Parathyroid adenoma (tissue), 2 donors: ENCODE measurements at regions not wholly inside any gene's neighbourhood (a gene's known extent, or its start where the extent isn't known, plus 50 kb on each side); places are given as distances from the start of the nearest gene placed in this dataset.

ENCODE experiments used
- H2AFZ ChIP-seq: fragments of 300-600 bp; sonication (generic); one replicate; pipeline ENCODE4 v1.7.0; 2017; ENCODE audit warnings: antibody characterized with exemption, mild to moderate bottlenecking
- H3K27ac ChIP-seq: fragments of 300-600 bp; sonication (generic); one replicate; pipeline ENCODE4 v1.7.0; 2017
- H3K27me3 ChIP-seq: fragments of 300-600 bp; sonication (generic); one replicate; pipeline ENCODE4 v1.7.0; 2017; ENCODE audit warnings: low read length; ENCODE audit not compliant: control insufficient read depth, insufficient read depth
- H3K36me3 ChIP-seq: fragments of 300-600 bp; sonication (generic); one replicate; pipeline ENCODE4 v1.7.0; 2017; ENCODE audit warnings: low read length; ENCODE audit not compliant: control insufficient read depth, insufficient read depth
- H3K4me1 ChIP-seq: fragments of 300-600 bp; sonication (generic); one replicate; pipeline ENCODE4 v1.7.0; 2017; ENCODE audit warnings: control low read depth
- H3K4me2 ChIP-seq: fragments of 300-600 bp; sonication (generic); one replicate; pipeline ENCODE4 v1.7.0; 2017; ENCODE audit warnings: low read length
- H3K4me3 ChIP-seq: fragments of 300-600 bp; sonication (generic); one replicate; pipeline ENCODE4 v1.7.0; 2017; ENCODE audit warnings: low read depth, low read length
- H3K79me2 ChIP-seq: fragments of 300-600 bp; sonication (generic); one replicate; pipeline ENCODE4 v1.7.0; 2017; ENCODE audit warnings: control low read depth
- H3K9ac ChIP-seq: fragments of 300-600 bp; sonication (generic); one replicate; pipeline ENCODE4 v1.7.0; 2017; ENCODE audit warnings: mild to moderate bottlenecking
- H3K9me3 ChIP-seq: fragments of 300-600 bp; sonication (generic); one replicate; pipeline ENCODE4 v1.7.0; 2017; ENCODE audit warnings: low read length; ENCODE audit not compliant: control insufficient read depth
- CTCF ChIP-seq: fragments of 300-600 bp; sonication (generic); IDR thresholded peaks from one replicate; pipeline ENCODE4 v1.7.0; 2017; ENCODE audit warnings: antibody characterized with exemption, mild to moderate bottlenecking
- donor health status: primary hyperparathyroidism.

DNA sequence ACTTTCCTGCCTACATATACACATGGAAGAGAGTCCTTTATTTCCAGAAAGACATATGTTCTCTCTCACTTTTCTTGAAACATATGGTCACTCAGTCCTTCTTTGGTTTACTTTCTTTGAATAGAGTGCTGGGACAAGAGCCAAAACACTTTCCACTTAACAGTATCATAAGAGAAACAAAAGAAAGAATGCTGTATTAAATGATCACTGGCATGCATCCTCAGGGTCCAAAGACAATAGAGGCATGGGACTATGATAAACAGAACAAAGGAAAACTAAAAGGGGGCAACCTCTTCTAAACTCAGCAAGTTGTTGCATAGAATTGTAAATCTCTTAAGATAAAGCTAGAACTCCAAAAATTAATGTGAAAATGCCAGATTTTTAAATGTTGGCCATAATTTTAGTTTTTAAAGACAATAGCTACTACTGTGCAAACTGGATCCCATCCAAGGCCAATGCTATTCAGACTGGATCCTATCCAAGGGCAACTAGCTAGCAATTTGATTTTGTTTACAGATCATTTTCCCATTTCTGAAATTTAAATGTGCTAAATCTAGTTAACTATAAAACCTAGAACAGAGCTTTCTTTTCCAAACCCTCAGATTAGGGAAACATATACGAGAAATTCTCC lies 687.5 kb downstream of the SORCS3 start:
- Histone ChIP-seq H3K4me2 (no peak overlapping the region), H3K9me3 (no peaks in the 10 kb centered on the region), H3K27ac (no peak overlapping the region), H3K36me3 (no peaks in the 10 kb centered on the region), H2AFZ (no peak overlapping the region), H3K4me3 (no peak overlapping the region), H3K4me1 (no peaks in the 10 kb centered on the region), H3K27me3 (no peaks in the 10 kb centered on the region), H3K79me2 (no peaks in the 10 kb centered on the region), H3K9ac (no peak overlapping the region)
- no peak for TF ChIP-seq CTCF
